Body of pancreas (tissue), 4 donors: ENCODE measurements at regions not wholly inside any gene's neighbourhood (a gene's known extent, or its start where the extent isn't known, plus 50 kb on each side); places are given as distances from the start of the nearest gene placed in this dataset.

Source experiments
- ATAC-seq: fragments of 150-250 bp; one replicate; pipeline ENCODE4 v1.9.1; 2016
- DNase-seq, 4 donors: peaks; one replicate each; pipeline ENCODE4 v3.0.0-alpha.2; 2019
- H3K27ac ChIP-seq, 4 donors: fragments of 200-600 bp; sonication (generic); 1 replicate in 3 of 4; 2 replicates in 1 of 4; pipeline versions ENCODE4 v1.5.1 to v1.6.1; 2016 to 2019; ENCODE audit warnings: mild to moderate bottlenecking in 1 of 4, mixed read lengths in 1 of 4, moderate library complexity in 1 of 4
- H3K27me3 ChIP-seq, 2 donors: fragments of 200-600 bp; sonication (generic); one replicate each; pipeline ENCODE4 v1.6.0; 2016; ENCODE audit warnings: mild to moderate bottlenecking in 1 of 2
- H3K36me3 ChIP-seq, 2 donors: fragments of 200-600 bp; sonication (generic); replicated peaks in 1 of 2; 2 replicates each; pipeline ENCODE4 v1.5.1; 2016; ENCODE audit warnings: low read depth in 2 of 2; ENCODE audit not compliant: insufficient read depth in 1 of 2
- H3K4me1 ChIP-seq: fragments of 200-600 bp; sonication (generic); one replicate; pipeline ENCODE4 v1.6.0; 2016
- H3K4me3 ChIP-seq, 2 donors: fragments of 200-600 bp; sonication (generic); 1 replicate in 1 of 2; 2 replicates in 1 of 2; pipeline ENCODE4 v1.5.1; 2016 to 2019
- H3K9me3 ChIP-seq, 3 donors: fragments of 200-600 bp; sonication (generic); 1 replicate in 2 of 3; 2 replicates in 1 of 3; pipeline ENCODE4 v1.5.1; 2016
- POLR2A ChIP-seq, 3 donors: fragments of 450-650 bp; IDR thresholded peaks; one replicate each; pipeline ENCODE4 v1.6.1; 2016; ENCODE audit warnings: antibody characterized with exemption in 3 of 3, mild to moderate bottlenecking in 2 of 3
- WGBS, 2 donors: methylation state at CpG; one replicate each; pipeline ENCODE4 v1.1.5; 2017; 5-methylcytosine and 5-hydroxymethylcytosine counted together
- intact Hi-C: fragments of 100-400 bp; cut with DNase I; formaldehyde crosslinking; loops from one replicate; pipeline ENCODE4 v1.15.1; 2023
- TF ChIP-seq, protein P1 (sequence below), 7 experiments: fragments of 450-650 bp in 4 of 7; fragments of 200-600 bp in 3 of 7; sonication (generic) in 3 of 7; IDR thresholded peaks; one replicate each; pipeline ENCODE4 v1.5.1; 2016 to 2019; ENCODE audit warnings: antibody characterized with exemption in 7 of 7

DNA sequence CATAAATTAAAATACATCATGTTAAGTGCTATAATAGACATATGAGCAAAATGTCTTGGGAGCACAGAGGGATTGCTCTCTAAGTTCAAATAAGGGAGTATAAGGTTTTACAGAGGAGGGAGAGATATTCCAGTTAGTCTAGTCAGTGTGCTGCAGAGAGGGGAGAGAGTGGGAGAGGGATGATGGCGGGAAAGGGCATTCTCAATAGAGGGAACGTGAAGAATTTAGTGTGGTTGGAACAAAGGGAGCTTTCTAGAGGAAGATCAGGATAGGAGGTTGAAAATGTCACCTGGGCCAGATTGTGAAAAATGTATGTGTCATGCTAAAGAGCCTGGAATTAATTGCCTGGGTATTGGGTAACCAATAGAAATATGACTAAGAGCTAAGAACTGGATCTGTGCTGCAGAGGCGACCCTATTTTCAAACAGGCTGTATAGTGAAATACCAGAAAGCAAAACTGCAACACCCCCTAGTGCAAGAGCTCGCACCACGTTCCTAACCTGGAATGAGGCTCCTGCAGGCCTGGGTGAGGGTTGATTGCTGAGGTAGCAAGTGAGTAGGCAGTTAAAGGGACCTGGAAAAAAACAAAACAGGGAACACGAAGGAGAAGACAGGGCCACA, 791.8 kb upstream of the C9orf72 start:
- TF ChIP-seq POLR2A (IDR thresholded peaks at IDR 0.05), result no peak
- TF ChIP-seq, protein P1, sequence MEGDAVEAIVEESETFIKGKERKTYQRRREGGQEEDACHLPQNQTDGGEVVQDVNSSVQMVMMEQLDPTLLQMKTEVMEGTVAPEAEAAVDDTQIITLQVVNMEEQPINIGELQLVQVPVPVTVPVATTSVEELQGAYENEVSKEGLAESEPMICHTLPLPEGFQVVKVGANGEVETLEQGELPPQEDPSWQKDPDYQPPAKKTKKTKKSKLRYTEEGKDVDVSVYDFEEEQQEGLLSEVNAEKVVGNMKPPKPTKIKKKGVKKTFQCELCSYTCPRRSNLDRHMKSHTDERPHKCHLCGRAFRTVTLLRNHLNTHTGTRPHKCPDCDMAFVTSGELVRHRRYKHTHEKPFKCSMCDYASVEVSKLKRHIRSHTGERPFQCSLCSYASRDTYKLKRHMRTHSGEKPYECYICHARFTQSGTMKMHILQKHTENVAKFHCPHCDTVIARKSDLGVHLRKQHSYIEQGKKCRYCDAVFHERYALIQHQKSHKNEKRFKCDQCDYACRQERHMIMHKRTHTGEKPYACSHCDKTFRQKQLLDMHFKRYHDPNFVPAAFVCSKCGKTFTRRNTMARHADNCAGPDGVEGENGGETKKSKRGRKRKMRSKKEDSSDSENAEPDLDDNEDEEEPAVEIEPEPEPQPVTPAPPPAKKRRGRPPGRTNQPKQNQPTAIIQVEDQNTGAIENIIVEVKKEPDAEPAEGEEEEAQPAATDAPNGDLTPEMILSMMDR (IDR thresholded peaks at IDR 0.05), result no peak
- Histone ChIP-seq H3K36me3 (no peaks in the 10 kb centered on the region), H3K4me3 (no peak overlapping the region), H3K27ac (no peak overlapping the region), H3K9me3 (no peaks in the 10 kb centered on the region), H3K27me3 (no peaks in the 10 kb centered on the region), H3K4me1 (no peaks in the 10 kb centered on the region)
- DNase-seq (no peak), ATAC-seq (no peak)
- 24 to 25% methylated on average over 6 of the region's 6 CpGs for WGBS, 2 donors
- intact Hi-C loops, result no loop called here

DNA sequence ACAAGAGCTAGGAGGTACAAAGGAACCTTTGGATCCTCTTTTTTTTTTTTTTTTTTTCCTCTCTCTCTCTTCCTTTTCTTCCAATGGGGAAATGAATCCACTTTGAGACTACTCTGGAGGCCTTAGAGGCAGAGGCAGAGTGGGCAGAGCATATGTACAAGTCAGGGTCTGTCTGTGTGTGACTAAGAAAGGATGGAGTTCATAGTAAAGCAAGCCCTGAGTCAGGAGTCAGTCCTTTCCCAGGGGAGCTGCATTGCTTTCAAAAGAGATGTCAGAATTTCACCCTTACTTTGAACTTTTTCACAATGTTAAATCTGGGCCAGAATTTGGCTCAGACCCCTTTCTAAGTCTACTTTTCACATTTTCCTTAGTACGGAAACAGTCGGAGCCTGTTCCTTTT, 792.4 kb upstream of the C9orf72 start:
- TF ChIP-seq, protein P1 (IDR thresholded peaks at IDR 0.05), result no peak
- no peak for TF ChIP-seq POLR2A (IDR thresholded peaks at IDR 0.05)
- Histone ChIP-seq H3K27ac (no peak overlapping the region), H3K4me1 (no peaks in the 10 kb centered on the region), H3K27me3 (no peaks in the 10 kb centered on the region), H3K4me3 (no peak overlapping the region), H3K36me3 (no peaks in the 10 kb centered on the region), H3K9me3 (no peaks in the 10 kb centered on the region)
- ATAC-seq (no peak), DNase-seq (no peak)
- 87 to 93% methylated on average over 2 of the region's 2 CpGs for WGBS, 2 donors
- intact Hi-C loops, result no loop called here

DNA sequence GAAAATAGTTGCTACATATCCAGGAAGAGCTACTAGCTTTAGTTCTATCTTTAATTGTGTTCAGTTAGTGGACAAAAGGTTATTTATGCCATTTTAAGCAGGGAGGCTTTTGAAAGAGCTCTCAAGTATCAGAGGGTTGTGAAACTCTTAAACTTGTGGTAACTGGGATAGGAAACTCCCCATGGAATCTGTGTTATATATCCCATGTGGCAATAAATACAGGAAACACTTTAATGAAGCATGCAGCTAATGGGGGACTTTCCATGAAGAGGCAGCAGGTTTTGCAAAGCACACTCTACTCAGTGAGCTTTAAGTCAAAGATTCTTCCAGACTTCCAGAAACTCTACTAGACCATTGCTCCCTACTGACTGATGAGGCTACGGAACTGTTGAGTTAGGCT, 805.0 kb upstream of the C9orf72 start:
- no peak overlapping the region for H3K4me3 ChIP-seq
- no peak overlapping the region for H3K27ac ChIP-seq
- H3K4me1 ChIP-seq, result no peaks in the 10 kb centered on the region
- no peaks in the 10 kb centered on the region for H3K27me3 ChIP-seq
- ATAC-seq (no peak), DNase-seq (no peak)
- intact Hi-C loops, result no loop called here
- no peaks in the 10 kb centered on the region for H3K9me3 ChIP-seq
- TF ChIP-seq, protein P1 (IDR thresholded peaks at IDR 0.05), result no peak
- TF ChIP-seq POLR2A (IDR thresholded peaks at IDR 0.05), result no peak
- H3K36me3 ChIP-seq, result no peaks in the 10 kb centered on the region
- 77 to 83% methylated on average over 1 of the region's 1 CpG for WGBS, 2 donors

DNA sequence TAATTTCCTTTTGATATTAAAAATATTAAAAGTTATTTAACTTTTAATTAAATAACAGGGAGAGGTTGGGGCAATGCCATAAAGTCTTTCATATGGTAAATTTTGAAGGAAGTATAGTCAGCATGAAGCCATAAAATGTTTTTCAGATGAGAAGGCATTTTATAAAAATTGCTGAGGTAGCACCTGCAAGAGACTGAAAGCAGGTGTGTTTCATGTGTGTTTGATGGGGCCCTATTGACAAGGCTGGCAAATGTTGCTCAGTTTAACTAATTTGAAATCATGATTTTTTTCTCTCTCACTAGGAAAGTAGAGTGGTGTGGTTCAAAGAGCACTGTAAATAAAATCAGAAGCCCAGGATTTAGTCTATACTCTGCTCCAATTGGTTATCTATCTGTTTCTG, 805.8 kb upstream of the C9orf72 start:
- H3K27me3 ChIP-seq, result no peaks in the 10 kb centered on the region
- H3K9me3 ChIP-seq, result no peaks in the 10 kb centered on the region
- H3K4me3 ChIP-seq, result no peak overlapping the region
- no peak for DNase-seq
- no peaks in the 10 kb centered on the region for H3K36me3 ChIP-seq
- ATAC-seq, result no peak
- H3K4me1 ChIP-seq, result no peaks in the 10 kb centered on the region
- intact Hi-C loops, result no loop called here
- no peak overlapping the region for H3K27ac ChIP-seq
- TF ChIP-seq, protein P1 (IDR thresholded peaks at IDR 0.05), result no peak
- no peak for TF ChIP-seq POLR2A (IDR thresholded peaks at IDR 0.05)

DNA sequence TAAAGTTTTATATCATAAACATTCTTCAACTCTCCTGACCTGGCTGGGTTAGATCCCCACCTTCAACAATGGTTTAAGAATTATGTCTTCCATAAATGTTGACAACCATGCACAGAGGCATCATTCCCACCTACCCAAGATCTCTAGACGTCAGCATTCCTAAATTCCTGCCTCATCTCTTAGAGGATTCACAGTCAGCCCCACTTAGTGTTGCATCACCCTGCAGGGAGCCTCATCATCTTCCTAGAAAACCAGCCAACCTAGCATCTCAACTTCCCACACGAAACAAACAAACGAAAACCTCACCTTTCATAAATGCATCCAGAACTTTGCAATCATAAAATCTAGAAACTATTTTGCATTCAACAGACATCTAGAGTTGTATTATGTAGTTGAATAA, 816.1 kb upstream of the C9orf72 start:
- Histone ChIP-seq H3K4me3 (no peak overlapping the region), H3K4me1 (no peaks in the 10 kb centered on the region), H3K27me3 (no peaks in the 10 kb centered on the region), H3K36me3 (no peaks in the 10 kb centered on the region), H3K27ac (no peak overlapping the region), H3K9me3 (no peaks in the 10 kb centered on the region)
- TF ChIP-seq, protein P1 (IDR thresholded peaks at IDR 0.05), result no peak
- ATAC-seq (no peak), DNase-seq (no peak)
- WGBS, 2 donors, result 38 to 43% methylated on average over 3 of the region's 3 CpGs
- intact Hi-C loops, result no loop called here
